ENCODE measurements at regions not wholly inside any gene's neighbourhood (a gene's known extent, or its start where the extent isn't known, plus 50 kb on each side); places are given as distances from the start of the nearest gene placed in this dataset.

DNA sequence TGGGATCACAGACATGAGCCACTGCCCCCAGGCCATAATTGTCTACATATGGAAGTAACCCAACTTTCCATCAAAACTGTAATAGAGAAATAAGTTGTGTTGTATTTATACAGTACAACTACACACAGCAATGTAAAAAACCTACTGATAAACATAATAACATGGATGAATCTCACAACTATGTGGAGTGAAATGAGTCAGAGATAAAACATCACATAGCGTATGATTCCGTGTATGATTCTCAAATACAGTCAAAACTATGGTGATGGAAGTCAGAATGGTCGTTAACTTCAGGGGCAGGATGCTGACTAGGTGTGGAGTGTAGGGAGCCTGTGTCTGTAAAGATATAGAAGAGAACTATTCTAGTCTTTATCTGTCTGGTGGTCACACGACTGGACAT lies 332.7 kb upstream of the SLCO3A1 start:
- no peak for FAIRE-seq
- in situ Hi-C loops (cut with MboI), result loop anchor here (5.0 kb wide), 1 partner anchor 204 kb away; no protein-coding TSS in a partner anchor

More for the DNA sequence above, 332.7 kb upstream of the SLCO3A1 start:
- no TSS peak for BruUV-seq (replicated peaks)
- Histone ChIP-seq H2AFZ (ENCODE audit: low read depth, low read length) (no peak overlapping the region), H3K4me2 (ENCODE audit: insufficient read depth, low read length) (no peak overlapping the region), H3K9me1 (ENCODE audit: control insufficient read depth, insufficient read depth, low read length) (no peaks in the 10 kb centered on the region), H3K27me3 (ENCODE audit: control insufficient read depth in 2 of 2, insufficient read depth in 2 of 2, low read length in 2 of 2) (peaks cover 4 to 5% of the 10 kb centered on the region in 2 experiments; a peak in 2 of 5 replicates), H3K4me1 (replicated peaks in 1 of 2; ENCODE audit: control insufficient read depth in 2 of 2, insufficient read depth in 2 of 2, low read length in 2 of 2) (no peaks in the 10 kb centered on the region), H3K9me3 (replicated peaks; ENCODE audit: control insufficient read depth, insufficient read depth, low read depth, low read length) (no peaks in the 10 kb centered on the region), H3K36me3 (ENCODE audit: control insufficient read depth, insufficient read depth, low read length) (no peaks in the 10 kb centered on the region), H3K9ac (ENCODE audit: insufficient read depth in 1 of 2, low read depth in 2 of 2, low read length in 2 of 2) (no peak overlapping the region), H3K79me2 (ENCODE audit: control insufficient read depth, insufficient read depth, low read length) (no peaks in the 10 kb centered on the region), H3K4me3 (no peak overlapping the region), H3K27ac (ENCODE audit: extremely low read depth, low read depth, low read length) (no peak overlapping the region), H4K20me1 (replicated peaks; ENCODE audit: control insufficient read depth, insufficient read depth, low read length) (no peaks in the 10 kb centered on the region)
- ChIA-PET POLR2A (interaction anchor here (0.7 kb wide), 1 partner anchor 12 kb away, joined by 3 read pairs; no protein-coding TSS in a partner anchor), CTCF (ENCODE audit: low intra/inter-chr PET ratio) (interaction anchor here (0.7 kb wide), 1 partner anchor 191 kb away, joined by 3 read pairs; no protein-coding TSS in a partner anchor)
- 3% methylated on average over 4 of the region's 4 CpGs for WGBS (ENCODE audit: insufficient coverage, low coverage, missing lambda C conversion rate)
- ATAC-seq, result no peak
- intact Hi-C loops (cut with micrococcal nuclease), result no loop called here
- no peak for DNase-seq (ENCODE audit: extremely low read depth in 1 of 4, low spot score in 3 of 4)
- TF ChIP-seq TFAM (CRISPR knock-in tag; conservative IDR thresholded peaks at IDR 0.05) (no peak), CBFA2T2 (conservative IDR thresholded peaks at IDR 0.05) (no peak), DACH1 (IDR thresholded peaks at IDR 0.05; ENCODE audit: partially characterized antibody) (no peak), ZBTB7A (IDR thresholded peaks at IDR 0.05; ENCODE audit: borderline replicate concordance, control insufficient read depth, low read depth, low read length) (no peak), RFX1 (IDR thresholded peaks at IDR 0.05) (no peak), PKNOX1 (IDR thresholded peaks at IDR 0.05) (no peak), PRMT5 (CRISPR knock-in tag; IDR thresholded peaks at IDR 0.05) (no peak), RBM17 (IDR thresholded peaks at IDR 0.05; ENCODE audit: borderline replicate concordance, low read depth, low read length) (no peak), FOXM1 (IDR thresholded peaks at IDR 0.05; ENCODE audit: low read depth) (no peak), FOXM1 (CRISPR knock-in tag; IDR thresholded peaks at IDR 0.05; ENCODE audit: low read depth) (no peak), ZNF436 (CRISPR knock-in tag; IDR thresholded peaks at IDR 0.05) (no peak), ZNF77 (CRISPR knock-in tag; IDR thresholded peaks at IDR 0.05) (no peak)
